GM12878 (cell line): ENCODE measurements at regions not wholly inside any gene's neighbourhood (a gene's known extent, or its start where the extent isn't known, plus 50 kb on each side); places are given as distances from the start of the nearest gene placed in this dataset.

ENCODE experiments used
- ATAC-seq: fragments of 200-7000 bp; cut with Tn5 transposase; 3 replicates; pipeline ENCODE4 v1.9.1; 2020; ENCODE audit warnings: mild to moderate bottlenecking, moderate library complexity
- BruUV-seq: library from RNA; stranded (reverse); fragments of 400-500 nt; replicated peaks from 2 replicates; lab custom pipeline; 2021; lab: Mats Ljungman, UMichigan
- CTCF ChIA-PET: fragments of 300-600 bp; sonication (Branson Sonifier 250); formaldehyde crosslinking; extraction: SDS; loops from one replicate; lab custom pipeline; 2021; ENCODE audit warnings: inconsistent platforms; lab: Yijun Ruan, JAX
- POLR2A ChIA-PET: fragments of 350-600 bp; formaldehyde crosslinking; extraction: SDS; loops from one replicate; lab custom pipeline; 2021; ENCODE audit warnings: inconsistent platforms; lab: Charles Lee
- RAD21 ChIA-PET: fragments of 300-600 bp; sonication (Branson Sonifier 250); formaldehyde crosslinking; loops from one replicate; lab custom pipeline; 2023; ENCODE audit warnings: antibody characterized with exemption; ENCODE audit not compliant: unreplicated experiment; lab: Charles Lee
- SMC1A ChIA-PET: fragments of 300-600 bp; sonication (Branson Sonifier 250); formaldehyde crosslinking; loops from one replicate; lab custom pipeline; 2023; ENCODE audit not compliant: unreplicated experiment, uncharacterized antibody; lab: Charles Lee
- DNase-seq: peaks from one replicate; pipeline ENCODE4 v3.0.0-alpha.2; 2011; ENCODE audit warnings: low read depth, low spot score
- FAIRE-seq: peaks from 3 replicates; lab custom pipeline; 2011; peaks lifted over from hg19 to GRCh38; lab: Jason Lieb, UNC
- H2AFZ ChIP-seq: 2 replicates; pipeline ENCODE4 v1.6.0; 2011; ENCODE audit warnings: low read depth, low read length, control low read depth; ENCODE audit not compliant: control insufficient read depth
- H3K27ac ChIP-seq: 2 replicates; pipeline ENCODE4 v1.5.1; 2011; ENCODE audit warnings: control low read depth; ENCODE audit not compliant: control insufficient read depth, insufficient read depth
- H3K27me3 ChIP-seq, 2 experiments: replicated peaks in 1 of 2; 2 replicates each; pipeline versions ENCODE4 v1.6.0 to v1.6.1; 2011; ENCODE audit warnings: low read length in 1 of 2; ENCODE audit not compliant: control insufficient read depth in 2 of 2, insufficient read depth in 2 of 2
- H3K36me3 ChIP-seq, 2 experiments: 2 replicates each; pipeline ENCODE4 v1.5.1; 2011; ENCODE audit warnings: low read length in 1 of 2; ENCODE audit not compliant: control insufficient read depth in 2 of 2, insufficient read depth in 2 of 2
- H3K4me1 ChIP-seq: 2 replicates; pipeline ENCODE4 v1.6.1; 2011; ENCODE audit warnings: mild to moderate bottlenecking, low read length, moderate library complexity, mixed read lengths; ENCODE audit not compliant: control insufficient read depth, insufficient read depth
- H3K4me2 ChIP-seq: 2 replicates; pipeline ENCODE4 v1.6.0; 2011; ENCODE audit warnings: control low read depth; ENCODE audit not compliant: control insufficient read depth, insufficient read depth
- H3K4me3 ChIP-seq: fragments of 200-600 bp; sonication (generic); 2 replicates; pipeline ENCODE4 v1.5.1; 2016
- H3K79me2 ChIP-seq: 2 replicates; pipeline ENCODE4 v1.6.0; 2011; ENCODE audit warnings: low read length; ENCODE audit not compliant: control insufficient read depth, insufficient read depth
- H3K9ac ChIP-seq: 2 replicates; pipeline ENCODE4 v1.8.0; 2011; ENCODE audit warnings: low read length, control low read depth, mixed read lengths; ENCODE audit not compliant: control insufficient read depth, insufficient read depth
- H3K9me3 ChIP-seq: replicated peaks from 3 replicates; pipeline ENCODE4 v1.5.1; 2011; ENCODE audit warnings: mild to moderate bottlenecking, low read length; ENCODE audit not compliant: control insufficient read depth, insufficient read depth
- H4K20me1 ChIP-seq: 2 replicates; pipeline ENCODE4 v1.6.0; 2011; ENCODE audit not compliant: control insufficient read depth, insufficient read depth
- CHD2 ChIP-seq: IDR thresholded peaks from 2 replicates; pipeline ENCODE4 v1.6.1; 2011; ENCODE audit warnings: low read depth, low read length, improper control_type of control experiment, borderline replicate concordance
- IRF4 ChIP-seq: IDR thresholded peaks from 2 replicates; pipeline ENCODE4 v1.6.1; 2011; ENCODE audit warnings: low read depth, low read length
- KAT2A ChIP-seq: conservative IDR thresholded peaks from 2 replicates; pipeline ENCODE4 v1.6.1; 2011; ENCODE audit warnings: low read depth, low read length; ENCODE audit not compliant: control insufficient read depth
- POU2F2 ChIP-seq: IDR thresholded peaks from 3 replicates; pipeline ENCODE4 v1.6.1; 2011; ENCODE audit warnings: low read depth, mild to moderate bottlenecking, low read length, borderline replicate concordance
- SREBF2 ChIP-seq: IDR thresholded peaks from 2 replicates; pipeline ENCODE4 v1.6.1; 2012; ENCODE audit warnings: mild to moderate bottlenecking, low read length
- ZBED1 ChIP-seq: IDR thresholded peaks from 2 replicates; pipeline ENCODE4 v1.6.1; 2016; ENCODE audit warnings: borderline replicate concordance
- ZNF274 ChIP-seq: IDR thresholded peaks from one replicate; pipeline ENCODE4 v1.8.0; 2011; ENCODE audit not compliant: insufficient read length, insufficient read depth
- ZSCAN29 ChIP-seq: fragments of 450-650 bp; IDR thresholded peaks from 2 replicates; pipeline ENCODE4 v1.6.1; 2017; ENCODE audit warnings: mild to moderate bottlenecking, moderate library complexity
- in situ Hi-C: fragments of 300-500 bp; cut with MboI; formaldehyde crosslinking; loops from 9 replicates; pipeline ENCODE4 v1.14.3; 2018; ENCODE audit warnings: mixed read lengths
- intact Hi-C: fragments of 100-400 bp; cut with micrococcal nuclease; formaldehyde crosslinking; loops from one replicate; pipeline ENCODE4 v1.14.2; 2022; ENCODE audit not compliant: unreplicated experiment
- TF ChIP-seq, protein P1 (sequence below): IDR thresholded peaks from 2 replicates; pipeline ENCODE4 v1.6.1; 2012; ENCODE audit warnings: low read depth, low read length, improper control_type of control experiment
- TF ChIP-seq, protein P2 (sequence below): fragments of 450-650 bp; formaldehyde crosslinking; IDR thresholded peaks from 2 replicates; pipeline ENCODE4 v1.4.0; 2020; ENCODE audit warnings: mild to moderate bottlenecking, moderate library complexity
- TF ChIP-seq, protein P3 (sequence below): IDR thresholded peaks from 2 replicates; pipeline ENCODE4 v1.6.1; 2011; ENCODE audit warnings: mild to moderate bottlenecking, low read depth, low read length, moderate library complexity; ENCODE audit not compliant: insufficient replicate concordance

DNA sequence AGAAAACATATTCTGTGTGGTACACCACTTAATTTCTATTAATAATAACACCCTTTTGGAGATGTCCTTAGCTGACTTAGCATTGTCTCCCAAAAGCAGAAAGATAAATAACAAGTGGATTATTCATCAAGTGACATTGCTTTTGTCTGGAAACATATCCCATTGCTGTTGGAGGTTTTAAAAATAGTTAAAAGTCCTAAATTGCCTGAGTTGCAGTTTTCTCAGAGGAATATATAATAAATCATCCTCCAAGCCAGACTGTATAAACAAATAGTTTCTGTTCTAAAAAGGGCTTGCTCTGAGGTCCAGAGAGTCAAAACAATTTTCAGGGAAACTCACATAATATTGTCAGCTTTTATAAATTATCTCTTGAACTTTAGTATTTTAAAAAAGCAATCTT is 60.4 kb upstream of the CD96 start:
- in situ Hi-C loops (no loop called here), intact Hi-C loops (loop anchor here (10.0 kb wide), 1 partner anchor 57 kb away; no protein-coding TSS in a partner anchor)
- Histone ChIP-seq H3K4me1 (no peaks in the 10 kb centered on the region), H3K79me2 (no peaks in the 10 kb centered on the region), H2AFZ (no peak overlapping the region), H3K4me3 (no peak overlapping the region), H3K27ac (no peak overlapping the region), H3K9ac (no peak overlapping the region), H3K9me3 (no peaks in the 10 kb centered on the region), H3K27me3 (no peaks in the 10 kb centered on the region), H4K20me1 (no peaks in the 10 kb centered on the region), H3K4me2 (no peak overlapping the region), H3K36me3 (no peaks in the 10 kb centered on the region)
- POLR2A ChIA-PET = no interaction called here
- no peak for TF ChIP-seq ZBED1
- no peak for TF ChIP-seq POU2F2
- no peak for TF ChIP-seq SREBF2
- no peak for TF ChIP-seq IRF4
- TF ChIP-seq, protein P1, sequence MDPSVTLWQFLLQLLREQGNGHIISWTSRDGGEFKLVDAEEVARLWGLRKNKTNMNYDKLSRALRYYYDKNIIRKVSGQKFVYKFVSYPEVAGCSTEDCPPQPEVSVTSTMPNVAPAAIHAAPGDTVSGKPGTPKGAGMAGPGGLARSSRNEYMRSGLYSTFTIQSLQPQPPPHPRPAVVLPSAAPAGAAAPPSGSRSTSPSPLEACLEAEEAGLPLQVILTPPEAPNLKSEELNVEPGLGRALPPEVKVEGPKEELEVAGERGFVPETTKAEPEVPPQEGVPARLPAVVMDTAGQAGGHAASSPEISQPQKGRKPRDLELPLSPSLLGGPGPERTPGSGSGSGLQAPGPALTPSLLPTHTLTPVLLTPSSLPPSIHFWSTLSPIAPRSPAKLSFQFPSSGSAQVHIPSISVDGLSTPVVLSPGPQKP = no peak
- TF ChIP-seq KAT2A = no peak
- TF ChIP-seq, protein P2, sequence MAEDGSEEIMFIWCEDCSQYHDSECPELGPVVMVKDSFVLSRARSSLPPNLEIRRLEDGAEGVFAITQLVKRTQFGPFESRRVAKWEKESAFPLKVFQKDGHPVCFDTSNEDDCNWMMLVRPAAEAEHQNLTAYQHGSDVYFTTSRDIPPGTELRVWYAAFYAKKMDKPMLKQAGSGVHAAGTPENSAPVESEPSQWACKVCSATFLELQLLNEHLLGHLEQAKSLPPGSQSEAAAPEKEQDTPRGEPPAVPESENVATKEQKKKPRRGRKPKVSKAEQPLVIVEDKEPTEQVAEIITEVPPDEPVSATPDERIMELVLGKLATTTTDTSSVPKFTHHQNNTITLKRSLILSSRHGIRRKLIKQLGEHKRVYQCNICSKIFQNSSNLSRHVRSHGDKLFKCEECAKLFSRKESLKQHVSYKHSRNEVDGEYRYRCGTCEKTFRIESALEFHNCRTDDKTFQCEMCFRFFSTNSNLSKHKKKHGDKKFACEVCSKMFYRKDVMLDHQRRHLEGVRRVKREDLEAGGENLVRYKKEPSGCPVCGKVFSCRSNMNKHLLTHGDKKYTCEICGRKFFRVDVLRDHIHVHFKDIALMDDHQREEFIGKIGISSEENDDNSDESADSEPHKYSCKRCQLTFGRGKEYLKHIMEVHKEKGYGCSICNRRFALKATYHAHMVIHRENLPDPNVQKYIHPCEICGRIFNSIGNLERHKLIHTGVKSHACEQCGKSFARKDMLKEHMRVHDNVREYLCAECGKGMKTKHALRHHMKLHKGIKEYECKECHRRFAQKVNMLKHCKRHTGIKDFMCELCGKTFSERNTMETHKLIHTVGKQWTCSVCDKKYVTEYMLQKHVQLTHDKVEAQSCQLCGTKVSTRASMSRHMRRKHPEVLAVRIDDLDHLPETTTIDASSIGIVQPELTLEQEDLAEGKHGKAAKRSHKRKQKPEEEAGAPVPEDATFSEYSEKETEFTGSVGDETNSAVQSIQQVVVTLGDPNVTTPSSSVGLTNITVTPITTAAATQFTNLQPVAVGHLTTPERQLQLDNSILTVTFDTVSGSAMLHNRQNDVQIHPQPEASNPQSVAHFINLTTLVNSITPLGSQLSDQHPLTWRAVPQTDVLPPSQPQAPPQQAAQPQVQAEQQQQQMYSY (CRISPR knock-in tag) = no peak
- no peak for TF ChIP-seq ZNF274
- no peak for TF ChIP-seq CHD2
- TF ChIP-seq ZSCAN29 = no peak
- TF ChIP-seq, protein P3, sequence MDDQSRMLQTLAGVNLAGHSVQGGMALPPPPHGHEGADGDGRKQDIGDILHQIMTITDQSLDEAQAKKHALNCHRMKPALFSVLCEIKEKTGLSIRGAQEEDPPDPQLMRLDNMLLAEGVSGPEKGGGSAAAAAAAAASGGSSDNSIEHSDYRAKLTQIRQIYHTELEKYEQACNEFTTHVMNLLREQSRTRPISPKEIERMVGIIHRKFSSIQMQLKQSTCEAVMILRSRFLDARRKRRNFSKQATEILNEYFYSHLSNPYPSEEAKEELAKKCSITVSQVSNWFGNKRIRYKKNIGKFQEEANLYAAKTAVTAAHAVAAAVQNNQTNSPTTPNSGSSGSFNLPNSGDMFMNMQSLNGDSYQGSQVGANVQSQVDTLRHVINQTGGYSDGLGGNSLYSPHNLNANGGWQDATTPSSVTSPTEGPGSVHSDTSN = no peak
- no peak for DNase-seq
- RAD21 ChIA-PET = no interaction called here
- no TSS peak for BruUV-seq
- CTCF ChIA-PET = interaction anchor here (1.4 kb wide), 1 partner anchor 58 kb away, joined by 5 read pairs; no protein-coding TSS in a partner anchor
- FAIRE-seq = no peak
- SMC1A ChIA-PET = no interaction called here
- no peak for ATAC-seq
